A673 (cell line): ENCODE measurements at regions not wholly inside any gene's neighbourhood (a gene's known extent, or its start where the extent isn't known, plus 50 kb on each side); places are given as distances from the start of the nearest gene placed in this dataset.

Experiments used
- BruUV-seq: library from RNA; stranded (reverse); fragments of 400-500 nt; replicated peaks from 2 replicates; lab custom pipeline; 2021; lab: Mats Ljungman, UMichigan
- CTCF ChIA-PET: fragments of 300-600 bp; sonication (Branson Sonifier 250); formaldehyde crosslinking; loops from one replicate; lab custom pipeline; 2022; ENCODE audit warnings: antibody characterized with exemption; lab: Charles Lee
- POLR2A ChIA-PET: fragments of 300-600 bp; sonication (Branson Sonifier 250); formaldehyde crosslinking; loops from one replicate; lab custom pipeline; 2022; ENCODE audit warnings: antibody characterized with exemption; ENCODE audit not compliant: low non-redundant PET; lab: Charles Lee
- DNase-seq: peaks from one replicate; pipeline ENCODE4 v3.0.0-alpha.2; 2015; ENCODE audit warnings: low spot score
- H3K27ac ChIP-seq: fragments of 200-600 bp; sonication (generic); 2 replicates; pipeline ENCODE4 v1.5.1; 2016; ENCODE audit warnings: mixed run types, low read depth, mild to moderate bottlenecking, mixed read lengths, antibody characterized with exemption, low read length; ENCODE audit not compliant: poor library complexity, severe bottlenecking
- H3K27me3 ChIP-seq: fragments of 200-600 bp; sonication (generic); replicated peaks from 2 replicates; pipeline ENCODE4 v1.6.1; 2017; ENCODE audit warnings: mixed run types, low read depth, mild to moderate bottlenecking, mixed read lengths, antibody characterized with exemption, low read length; ENCODE audit not compliant: insufficient read depth, poor library complexity
- H3K36me3 ChIP-seq: fragments of 200-600 bp; sonication (generic); 2 replicates; pipeline ENCODE4 v1.6.1; 2016; ENCODE audit warnings: mixed run types, mild to moderate bottlenecking, mixed read lengths, antibody characterized with exemption, low read length; ENCODE audit not compliant: insufficient read depth, poor library complexity, severe bottlenecking
- H3K4me1 ChIP-seq: fragments of 200-600 bp; sonication (generic); 2 replicates; pipeline ENCODE4 v1.6.1; 2017; ENCODE audit warnings: mixed run types, mild to moderate bottlenecking, mixed read lengths, antibody characterized with exemption, low read length; ENCODE audit not compliant: insufficient read depth, poor library complexity, severe bottlenecking
- H3K4me3 ChIP-seq: fragments of 200-600 bp; sonication (generic); 2 replicates; pipeline ENCODE4 v1.5.1; 2016; ENCODE audit warnings: low read depth, mixed run types, mild to moderate bottlenecking, mixed read lengths, low read length; ENCODE audit not compliant: poor library complexity, severe bottlenecking
- H3K9me3 ChIP-seq: fragments of 200-600 bp; sonication (generic); 2 replicates; pipeline ENCODE4 v1.6.1; 2016; ENCODE audit warnings: mixed run types, low read depth, mild to moderate bottlenecking, mixed read lengths, antibody characterized with exemption, low read length; ENCODE audit not compliant: poor library complexity, severe bottlenecking
- EZH2 ChIP-seq: fragments of 200-600 bp; sonication (generic); IDR thresholded peaks from 2 replicates; pipeline ENCODE4 v1.6.1; 2017; ENCODE audit warnings: borderline replicate concordance, low read depth, mild to moderate bottlenecking, mixed read lengths, antibody characterized with exemption, low read length; ENCODE audit not compliant: poor library complexity, severe bottlenecking
- intact Hi-C: fragments of 100-400 bp; cut with micrococcal nuclease; formaldehyde crosslinking; loops from one replicate; pipeline ENCODE4 v1.10.0; 2022; ENCODE audit not compliant: unreplicated experiment
- TF ChIP-seq, protein P1 (sequence below): fragments of 300-800, 200-600 bp; sonication (generic); conservative IDR thresholded peaks from 2 replicates; pipeline ENCODE4 v1.5.1; 2017; ENCODE audit warnings: low read depth, mild to moderate bottlenecking, antibody characterized with exemption, low read length, moderate library complexity, mixed read lengths

DNA sequence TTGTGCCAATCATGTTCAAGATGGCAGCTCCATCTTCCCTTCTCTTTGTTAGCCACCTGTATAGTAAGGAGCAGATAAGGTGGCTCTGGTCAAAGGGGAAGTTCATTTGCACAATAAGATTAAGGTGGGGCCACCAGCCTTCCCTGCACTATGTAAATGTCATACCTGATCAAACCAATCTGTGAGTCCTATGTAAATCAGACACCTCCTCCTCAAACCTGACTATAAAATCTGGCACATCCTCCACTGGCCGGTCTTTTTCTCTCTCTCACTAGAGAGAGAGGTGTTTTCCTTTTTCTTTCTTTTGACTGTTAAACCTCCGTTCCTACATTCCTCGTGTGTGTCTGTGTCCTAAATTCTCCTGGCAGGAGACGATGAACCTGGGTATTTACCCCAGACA lies 572.5 kb upstream of the AADAT start:
- DNase-seq: no peak
- Histone ChIP-seq H3K27ac (no peak overlapping the region), H3K4me3 (no peak overlapping the region), H3K9me3 (no peaks in the 10 kb centered on the region), H3K27me3 (no peaks in the 10 kb centered on the region), H3K4me1 (no peaks in the 10 kb centered on the region), H3K36me3 (no peaks in the 10 kb centered on the region)
- CTCF ChIA-PET: no interaction called here
- POLR2A ChIA-PET: no interaction called here
- intact Hi-C loops: no loop called here
- no peak for TF ChIP-seq EZH2
- TF ChIP-seq, protein P1, sequence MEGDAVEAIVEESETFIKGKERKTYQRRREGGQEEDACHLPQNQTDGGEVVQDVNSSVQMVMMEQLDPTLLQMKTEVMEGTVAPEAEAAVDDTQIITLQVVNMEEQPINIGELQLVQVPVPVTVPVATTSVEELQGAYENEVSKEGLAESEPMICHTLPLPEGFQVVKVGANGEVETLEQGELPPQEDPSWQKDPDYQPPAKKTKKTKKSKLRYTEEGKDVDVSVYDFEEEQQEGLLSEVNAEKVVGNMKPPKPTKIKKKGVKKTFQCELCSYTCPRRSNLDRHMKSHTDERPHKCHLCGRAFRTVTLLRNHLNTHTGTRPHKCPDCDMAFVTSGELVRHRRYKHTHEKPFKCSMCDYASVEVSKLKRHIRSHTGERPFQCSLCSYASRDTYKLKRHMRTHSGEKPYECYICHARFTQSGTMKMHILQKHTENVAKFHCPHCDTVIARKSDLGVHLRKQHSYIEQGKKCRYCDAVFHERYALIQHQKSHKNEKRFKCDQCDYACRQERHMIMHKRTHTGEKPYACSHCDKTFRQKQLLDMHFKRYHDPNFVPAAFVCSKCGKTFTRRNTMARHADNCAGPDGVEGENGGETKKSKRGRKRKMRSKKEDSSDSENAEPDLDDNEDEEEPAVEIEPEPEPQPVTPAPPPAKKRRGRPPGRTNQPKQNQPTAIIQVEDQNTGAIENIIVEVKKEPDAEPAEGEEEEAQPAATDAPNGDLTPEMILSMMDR: no peak
- BruUV-seq: no TSS peak

DNA sequence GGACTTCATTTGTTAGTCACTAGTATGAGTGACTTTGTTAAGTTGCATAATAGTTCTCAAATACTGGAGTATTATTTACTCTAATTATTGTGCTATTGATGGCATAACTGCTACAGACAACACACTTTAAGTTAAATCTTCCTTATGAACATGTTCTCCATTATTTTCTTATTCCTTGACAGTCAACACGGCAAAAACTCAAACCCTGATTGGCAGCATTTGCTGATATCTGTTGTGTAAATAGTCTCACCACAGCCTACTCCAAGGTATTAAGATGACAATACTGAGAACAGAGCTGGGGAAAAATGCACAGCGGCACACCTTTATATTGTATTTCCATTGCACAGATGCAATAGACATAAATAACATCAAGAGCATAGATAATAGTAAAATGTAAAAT lies 568.0 kb upstream of the AADAT start:
- no peak overlapping the region for H3K27ac ChIP-seq
- no peak for DNase-seq
- TF ChIP-seq, protein P1: no peak
- no peak for TF ChIP-seq EZH2
- ChIA-PET CTCF (no interaction called here), POLR2A (no interaction called here)
- no peak overlapping the region for H3K4me3 ChIP-seq
- no peaks in the 10 kb centered on the region for H3K4me1 ChIP-seq
- intact Hi-C loops: no loop called here
- no peaks in the 10 kb centered on the region for H3K36me3 ChIP-seq
- H3K9me3 ChIP-seq: no peaks in the 10 kb centered on the region
- BruUV-seq: no TSS peak
- H3K27me3 ChIP-seq: no peaks in the 10 kb centered on the region

DNA sequence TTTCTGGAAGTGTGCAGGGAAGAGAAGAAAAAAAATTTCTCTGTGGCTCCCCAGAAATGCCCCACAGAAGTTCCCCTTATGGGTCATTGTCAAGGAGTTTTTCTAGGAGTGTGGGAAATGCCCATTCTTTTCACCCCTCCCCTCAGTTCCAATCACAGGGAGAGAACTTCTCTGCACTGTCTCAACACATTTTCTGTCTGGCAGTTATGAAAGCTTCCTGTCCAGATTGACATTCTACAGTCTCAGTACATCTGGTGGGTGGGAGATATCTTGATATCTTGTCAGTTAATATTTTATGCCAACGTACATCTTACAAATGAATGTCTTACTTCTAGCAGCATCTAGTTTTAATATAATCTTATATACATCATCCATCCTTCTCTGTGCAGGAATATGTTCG lies 566.8 kb upstream of the AADAT start:
- POLR2A ChIA-PET: no interaction called here
- intact Hi-C loops: no loop called here

More for the DNA sequence above, 566.8 kb upstream of the AADAT start:
- Histone ChIP-seq H3K4me3 (no peak overlapping the region), H3K9me3 (no peaks in the 10 kb centered on the region), H3K4me1 (no peaks in the 10 kb centered on the region), H3K27ac (no peak overlapping the region), H3K36me3 (no peaks in the 10 kb centered on the region), H3K27me3 (no peaks in the 10 kb centered on the region)
- no TSS peak for BruUV-seq
- TF ChIP-seq, protein P1: no peak
- no peak for TF ChIP-seq EZH2
- CTCF ChIA-PET: no interaction called here
- no peak for DNase-seq
